HepG2 (cell line): ENCODE measurements at regions not wholly inside any gene's neighbourhood (a gene's known extent, or its start where the extent isn't known, plus 50 kb on each side); places are given as distances from the start of the nearest gene placed in this dataset.

Experiments used
- ATAC-seq: fragments of 200-7000 bp; cut with Tn5 transposase; 3 replicates; pipeline ENCODE4 v1.9.1; 2020; ENCODE audit warnings: mild to moderate bottlenecking, moderate library complexity
- BruUV-seq: library from RNA; stranded (reverse); fragments of 400-500 nt; replicated peaks from 2 replicates; lab custom pipeline; 2021; lab: Mats Ljungman, UMichigan
- CTCF ChIA-PET: fragments of 300-600 bp; formaldehyde crosslinking; extraction: SDS; loops from one replicate; lab custom pipeline; 2021; ENCODE audit warnings: low total read pairs, inconsistent platforms, low intra/inter-chr PET ratio; lab: Yijun Ruan, JAX
- POLR2A ChIA-PET: fragments of 350-600 bp; sonication (Branson Sonifier 250); formaldehyde crosslinking; loops from one replicate; lab custom pipeline; 2020; ENCODE audit warnings: antibody characterized with exemption, inconsistent platforms; lab: Yijun Ruan, JAX
- DNase-seq: peaks from one replicate; pipeline ENCODE4 v3.0.0-alpha.2; 2015; ENCODE audit warnings: low spot score
- FAIRE-seq: peaks from 3 replicates; lab custom pipeline; 2011; peaks lifted over from hg19 to GRCh38; lab: Jason Lieb, UNC
- H2AFZ ChIP-seq: one replicate; pipeline ENCODE4 v1.6.1; 2011; ENCODE audit warnings: low read length, inconsistent platforms
- H3K27ac ChIP-seq: fragments of 300-600 bp; 3 replicates; pipeline ENCODE4 v1.8.0; 2011; ENCODE audit warnings: mixed run types, mild to moderate bottlenecking, mixed read lengths, low read length, inconsistent platforms; ENCODE audit not compliant: insufficient read depth; ENCODE audit errors: extremely low read length
- H3K27me3 ChIP-seq, 2 experiments: fragments of 200-600 bp in 1 of 2; 2 replicates in 1 of 2; 3 replicates in 1 of 2; pipeline versions ENCODE4 v1.6.0 to v1.8.0; 2011; ENCODE audit warnings: low read length in 2 of 2, mild to moderate bottlenecking in 2 of 2, moderate library complexity in 2 of 2, inconsistent platforms in 1 of 2; ENCODE audit not compliant: insufficient read depth in 2 of 2, control insufficient read depth in 1 of 2
- H3K36me3 ChIP-seq, 2 experiments: fragments of 200-600 bp in 1 of 2; replicated peaks in 1 of 2; 2 replicates in 1 of 2; 3 replicates in 1 of 2; pipeline versions ENCODE4 v1.5.1 to v1.8.0; 2011; ENCODE audit warnings: low read length in 2 of 2, inconsistent platforms in 1 of 2; ENCODE audit not compliant: insufficient read depth in 2 of 2, control insufficient read depth in 1 of 2
- H3K4me1 ChIP-seq: 2 replicates; pipeline ENCODE4 v1.5.1; 2012; ENCODE audit warnings: low read length, inconsistent platforms; ENCODE audit not compliant: insufficient read depth
- H3K4me2 ChIP-seq: 2 replicates; pipeline ENCODE4 v1.6.0; 2011; ENCODE audit warnings: low read depth, low read length, inconsistent platforms
- H3K4me3 ChIP-seq, 3 experiments: fragments of 200-600 bp in 1 of 3; sonication (generic), shearing (Covaris generic) in 1 of 3; replicated peaks in 1 of 3; 2 replicates each; pipeline ENCODE4 v1.5.1; 2011 to 2016; ENCODE audit warnings: low read length in 3 of 3, inconsistent platforms in 2 of 3, low read depth in 2 of 3, mild to moderate bottlenecking in 2 of 3, control low read depth in 1 of 3, mixed read lengths in 1 of 3; ENCODE audit not compliant: insufficient read depth in 1 of 3
- H3K79me2 ChIP-seq: one replicate; pipeline ENCODE4 v1.6.1; 2011; ENCODE audit warnings: low read length, inconsistent platforms; ENCODE audit not compliant: insufficient read depth
- H3K9ac ChIP-seq: 2 replicates; pipeline ENCODE4 v1.6.0; 2011; ENCODE audit warnings: mild to moderate bottlenecking, low read depth, low read length, inconsistent platforms; ENCODE audit not compliant: insufficient read depth
- H3K9me3 ChIP-seq: 2 replicates; pipeline ENCODE4 v1.5.1; 2012; ENCODE audit warnings: mild to moderate bottlenecking, low read length
- H4K20me1 ChIP-seq: 2 replicates; pipeline ENCODE4 v1.6.0; 2011; ENCODE audit warnings: inconsistent platforms, mild to moderate bottlenecking, low read length, moderate library complexity; ENCODE audit not compliant: insufficient read depth
- GLMP ChIP-seq: sonication (generic); formaldehyde crosslinking; IDR thresholded peaks from 2 replicates; pipeline ENCODE4 v1.9.0; 2021; ENCODE audit warnings: missing genetic modification reagents, mild to moderate bottlenecking, borderline replicate concordance
- LCORL ChIP-seq, 2 experiments: fragments of 450-650 bp in 1 of 2; sonication (generic) in 1 of 2; formaldehyde crosslinking in 1 of 2; IDR thresholded peaks; 2 replicates each; pipeline versions ENCODE4 v1.5.0 to v1.6.1; 2017 to 2020; ENCODE audit warnings: antibody characterized with exemption in 1 of 2, missing genetic modification reagents in 1 of 2
- MTA3 ChIP-seq: sonication (generic); formaldehyde crosslinking; IDR thresholded peaks from 2 replicates; pipeline ENCODE4 v1.4.0; 2020; ENCODE audit warnings: missing genetic modification reagents
- SP1 ChIP-seq, 2 experiments: fragments of 450-650 bp in 1 of 2; sonication (generic) in 1 of 2; formaldehyde crosslinking in 1 of 2; IDR thresholded peaks; 2 replicates each; pipeline versions ENCODE4 v1.4.0 to v1.6.1; 2016 to 2020; ENCODE audit warnings: missing genetic modification reagents in 1 of 2
- ZHX2 ChIP-seq, 2 experiments: sonication (generic) in 1 of 2; formaldehyde crosslinking in 1 of 2; IDR thresholded peaks; 2 replicates each; pipeline versions ENCODE4 v1.6.1 to v1.9.0; 2014 to 2022; ENCODE audit warnings: antibody characterized with exemption in 1 of 2, borderline replicate concordance in 1 of 2, inconsistent platforms in 1 of 2, low read depth in 1 of 2, missing genetic modification reagents in 1 of 2
- ZNF12 ChIP-seq: sonication (generic); formaldehyde crosslinking; IDR thresholded peaks from 2 replicates; pipeline ENCODE4 v1.5.0; 2020; ENCODE audit warnings: missing genetic modification reagents
- ZNF282 ChIP-seq: fragments of 450-650 bp; IDR thresholded peaks from 2 replicates; pipeline ENCODE4 v1.6.1; 2018; ENCODE audit not compliant: partially characterized antibody
- ZNF317 ChIP-seq: sonication (generic); formaldehyde crosslinking; IDR thresholded peaks from 2 replicates; pipeline ENCODE4 v1.5.0; 2020; ENCODE audit warnings: mild to moderate bottlenecking, missing genetic modification reagents
- ZNF558 ChIP-seq: sonication (generic); formaldehyde crosslinking; IDR thresholded peaks from 2 replicates; pipeline ENCODE4 v1.9.0; 2022; ENCODE audit warnings: mild to moderate bottlenecking, missing genetic modification reagents, borderline replicate concordance
- ZNF564 ChIP-seq: sonication (generic); formaldehyde crosslinking; IDR thresholded peaks from 2 replicates; pipeline ENCODE4 v1.8.1; 2023; ENCODE audit warnings: mild to moderate bottlenecking, missing genetic modification reagents
- ZNF609 ChIP-seq: sonication (generic); formaldehyde crosslinking; IDR thresholded peaks from 2 replicates; pipeline ENCODE4 v1.4.0; 2020; ENCODE audit warnings: mild to moderate bottlenecking, missing genetic modification reagents, borderline replicate concordance
- ZNF7 ChIP-seq: IDR thresholded peaks from 2 replicates; pipeline ENCODE4 v1.6.1; 2016; ENCODE audit warnings: missing biosample characterization, missing genetic modification reagents
- WGBS: methylation state at CpG from one replicate; pipeline ENCODE4 v1.1.6; 2017; ENCODE audit warnings: low lambda C conversion rate; 5-methylcytosine and 5-hydroxymethylcytosine counted together
- in situ Hi-C: cut with HindIII; loops from 2 replicates; pipeline ENCODE4 v1.10.0; 2017; ENCODE audit warnings: low pct_unique_long_range_greater_than_20kb; ENCODE audit not compliant: extremely low pct_ligation_motif_present
- intact Hi-C: fragments of 100-400 bp; cut with micrococcal nuclease; formaldehyde crosslinking; loops from one replicate; pipeline ENCODE4 v1.10.0; 2022; ENCODE audit not compliant: unreplicated experiment

GRCh38 chr11:19351426-19351825 lies 110.7 kb upstream of the E2F8 start:
- Histone ChIP-seq H3K27me3 (peaks cover 2 to 17% of the 10 kb centered on the region in 2 experiments; a peak in 3 of 5 replicates), H4K20me1 (no peaks in the 10 kb centered on the region), H3K4me2 (no peak overlapping the region), H3K79me2 (no peaks in the 10 kb centered on the region), H3K4me1 (no peaks in the 10 kb centered on the region), H3K9ac (no peak overlapping the region), H3K9me3 (no peaks in the 10 kb centered on the region), H3K36me3 (no peaks in the 10 kb centered on the region), H3K27ac (no peak overlapping the region), H2AFZ (no peak overlapping the region), H3K4me3 (no peak overlapping the region)
- intact Hi-C loops: no loop called here
- POLR2A ChIA-PET: no interaction called here
- CTCF ChIA-PET: no interaction called here
- in situ Hi-C loops: no loop called here
- no peak for FAIRE-seq
- no peak for DNase-seq
- BruUV-seq: no TSS peak
- no peak for ATAC-seq
- WGBS: 0% methylated on average over 4 of the region's 4 CpGs
- TF ChIP-seq ZNF609 (no peak), MTA3 (CRISPR knock-in tag) (no peak), GLMP (no peak), ZNF282 (no peak), ZNF7 (no peak), LCORL (IDR thresholded peaks at IDR 0.05) (no peak), LCORL (CRISPR knock-in tag; IDR thresholded peaks at IDR 0.05) (no peak), ZNF564 (CRISPR knock-in tag) (no peak), ZNF558 (no peak), ZHX2 (IDR thresholded peaks at IDR 0.05; ENCODE audit: low read depth) (no peak), ZHX2 (CRISPR knock-in tag; IDR thresholded peaks at IDR 0.05; ENCODE audit: borderline replicate concordance) (no peak), ZNF12 (no peak), SP1 (IDR thresholded peaks at IDR 0.05) (no peak), SP1 (CRISPR knock-in tag; IDR thresholded peaks at IDR 0.05) (no peak), ZNF317 (no peak)
